ENCODE measurements at regions not wholly inside any gene's neighbourhood (a gene's known extent, or its start where the extent isn't known, plus 50 kb on each side); places are given as distances from the start of the nearest gene placed in this dataset.
A peak's percentile ranks its signal among the peaks of the same experiment; 100 is the strongest.

GRCh38 chr14:80275208-80275850 lies 64.0 kb upstream of the DIO2 start:
- Histone ChIP-seq H3K9ac (no peak overlapping the region; the same call in 1 of the 2 replicates), H3K36me3 (replicated peaks in 1 of 2; ENCODE audit: control insufficient read depth in 1 of 2, insufficient read depth in 2 of 2, low read length in 1 of 2) (no peaks in the 10 kb centered on the region), H3K4me3 (ENCODE audit: low read depth in 2 of 2, low read length in 1 of 2) (no peak overlapping the region; a peak in 1 of 4 replicates), H3K9me3 (no peaks in the 10 kb centered on the region), H3K27me3 (ENCODE audit: insufficient read depth) (no peaks in the 10 kb centered on the region), H3K4me1 (ENCODE audit: control insufficient read depth in 1 of 2, insufficient read depth in 2 of 2, low read depth in 1 of 2, low read length in 1 of 2) (peaks cover 0 to 8% of the 10 kb centered on the region in 2 experiments; a peak in 1 of 4 replicates), H4K20me1 (ENCODE audit: insufficient read depth) (no peaks in the 10 kb centered on the region), H3K9me2 (no peaks in the 10 kb centered on the region), H3F3A (replicated peaks; ENCODE audit: insufficient read depth) (peaks cover 25% of the 10 kb centered on the region), H3K79me2 (ENCODE audit: insufficient read depth) (no peaks in the 10 kb centered on the region), H3K4me2 (peak overlapping the region; percentile 46), H3K27ac (ENCODE audit: low read depth in 2 of 2, low read length in 1 of 2) (peak overlapping the region in 1 of 2 experiments; percentile 91; a peak in 2 of 4 replicates), H2AFZ (ENCODE audit: low read depth) (peak overlapping the region; percentile 63; the same call in 1 of the 2 replicates)
- 21% methylated on average over 3 of the region's 3 CpGs for whole genome bisulfite sequencing (ENCODE audit: low lambda C conversion rate)
- CTCF ChIA-PET = interaction anchor here (0.6 to 0.9 kb wide), 2 partner anchors 14 to 38 kb away, joined by 3 read pairs; no protein-coding TSS in a partner anchor
- DNase-seq = no peak
- POLR2A ChIA-PET = no interaction called here
- TF ChIP-seq FOXJ3 (CRISPR knock-in tag; IDR thresholded peaks at IDR 0.05) = no peak
- TF ChIP-seq SIN3A (IDR thresholded peaks at IDR 0.05; ENCODE audit: borderline replicate concordance, low read depth, low read length) = no peak
- no peak for TF ChIP-seq YY1 (IDR thresholded peaks at IDR 0.05; ENCODE audit: low read depth)
- TF ChIP-seq TCF12 (IDR thresholded peaks at IDR 0.05) = peak; percentile 60
- TF ChIP-seq GATA2 (CRISPR knock-in tag; IDR thresholded peaks at IDR 0.05) = no peak
- no peak for TF ChIP-seq CTCF (IDR thresholded peaks at IDR 0.05)
- TF ChIP-seq FOSL2 (IDR thresholded peaks at IDR 0.05; ENCODE audit: borderline replicate concordance, low read depth) = peak; percentile 40; the same call in 1 of the 2 replicates
- TF ChIP-seq SMC3 (IDR thresholded peaks at IDR 0.05; ENCODE audit: low read depth, low read length) = no peak
- TF ChIP-seq NRF1 (IDR thresholded peaks at IDR 0.05; ENCODE audit: low read depth, low read length) = no peak
- TF ChIP-seq RFX5 (IDR thresholded peaks at IDR 0.05; ENCODE audit: low read length) = no peak
- TF ChIP-seq ZBTB33 (IDR thresholded peaks at IDR 0.05; ENCODE audit: borderline replicate concordance, low read depth) = peak; percentile 26; the same call in 1 of the 2 replicates
- TF ChIP-seq REST (IDR thresholded peaks at IDR 0.05; ENCODE audit: low read depth, low read length) = no peak
- TF ChIP-seq POLR2AphosphoS5 (IDR thresholded peaks at IDR 0.05; ENCODE audit: low read depth, low read length) = peak; percentile 19; the same call in 1 of the 2 replicates
- TF ChIP-seq IRF3 (IDR thresholded peaks at IDR 0.05; ENCODE audit: low read depth, low read length) = no peak
- TF ChIP-seq FOXM1 (IDR thresholded peaks at IDR 0.05; ENCODE audit: low read depth) = no peak
- TF ChIP-seq RXRA (IDR thresholded peaks at IDR 0.05; ENCODE audit: borderline replicate concordance, low read depth) = no peak
- no peak for TF ChIP-seq ELF1 (IDR thresholded peaks at IDR 0.05)
- TF ChIP-seq EZH2phosphoT487 (IDR thresholded peaks at IDR 0.05; ENCODE audit: borderline replicate concordance, low read depth) = no peak
- no peak for TF ChIP-seq GABPA (IDR thresholded peaks at IDR 0.05; ENCODE audit: low read depth)
- TF ChIP-seq USF2 (IDR thresholded peaks at IDR 0.05; ENCODE audit: borderline replicate concordance, low read depth, low read length) = no peak
- TF ChIP-seq USF1 (IDR thresholded peaks at IDR 0.05; ENCODE audit: borderline replicate concordance, low read depth) = no peak
- TF ChIP-seq MEF2A (IDR thresholded peaks at IDR 0.05; ENCODE audit: borderline replicate concordance, low read depth) = no peak
- TF ChIP-seq NFIC (IDR thresholded peaks at IDR 0.05; ENCODE audit: borderline replicate concordance) = no peak
